ENCODE measurements at regions not wholly inside any gene's neighbourhood (a gene's known extent, or its start where the extent isn't known, plus 50 kb on each side); places are given as distances from the start of the nearest gene placed in this dataset.

DNA sequence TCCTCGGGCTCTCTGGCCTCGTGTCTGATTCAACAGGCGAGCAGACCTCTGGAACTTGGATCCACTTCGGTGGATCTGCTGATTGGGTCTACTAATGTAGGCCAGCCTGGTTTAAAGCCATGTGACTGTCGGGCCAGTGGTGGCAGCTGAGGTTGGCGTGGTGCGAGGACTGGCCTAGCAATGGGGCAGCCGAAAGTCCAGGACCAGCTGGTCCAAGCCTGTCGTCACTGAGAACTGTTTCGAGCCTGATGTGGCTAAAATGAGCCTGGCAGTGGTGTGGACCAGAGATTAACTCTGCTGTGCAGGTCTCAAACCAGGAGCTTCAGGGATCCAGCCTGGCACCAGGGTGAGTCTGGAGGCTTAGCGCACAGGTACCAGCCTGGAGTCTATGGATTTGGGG is 56.4 kb upstream of the ROBO1 start:
- DNase-seq (ENCODE audit: extremely low spot score) = no peak
- POLR2A ChIA-PET = no interaction called here
- CTCF ChIA-PET = interaction anchor here (1.0 kb wide), 1 partner anchor 14 kb away, joined by 3 read pairs; no protein-coding TSS in a partner anchor
- TF ChIP-seq, protein P1, sequence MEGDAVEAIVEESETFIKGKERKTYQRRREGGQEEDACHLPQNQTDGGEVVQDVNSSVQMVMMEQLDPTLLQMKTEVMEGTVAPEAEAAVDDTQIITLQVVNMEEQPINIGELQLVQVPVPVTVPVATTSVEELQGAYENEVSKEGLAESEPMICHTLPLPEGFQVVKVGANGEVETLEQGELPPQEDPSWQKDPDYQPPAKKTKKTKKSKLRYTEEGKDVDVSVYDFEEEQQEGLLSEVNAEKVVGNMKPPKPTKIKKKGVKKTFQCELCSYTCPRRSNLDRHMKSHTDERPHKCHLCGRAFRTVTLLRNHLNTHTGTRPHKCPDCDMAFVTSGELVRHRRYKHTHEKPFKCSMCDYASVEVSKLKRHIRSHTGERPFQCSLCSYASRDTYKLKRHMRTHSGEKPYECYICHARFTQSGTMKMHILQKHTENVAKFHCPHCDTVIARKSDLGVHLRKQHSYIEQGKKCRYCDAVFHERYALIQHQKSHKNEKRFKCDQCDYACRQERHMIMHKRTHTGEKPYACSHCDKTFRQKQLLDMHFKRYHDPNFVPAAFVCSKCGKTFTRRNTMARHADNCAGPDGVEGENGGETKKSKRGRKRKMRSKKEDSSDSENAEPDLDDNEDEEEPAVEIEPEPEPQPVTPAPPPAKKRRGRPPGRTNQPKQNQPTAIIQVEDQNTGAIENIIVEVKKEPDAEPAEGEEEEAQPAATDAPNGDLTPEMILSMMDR (IDR thresholded peaks at IDR 0.05; ENCODE audit: control extremely low read depth, extremely low read depth, low read depth, missing control alignments) = no peak

DNA sequence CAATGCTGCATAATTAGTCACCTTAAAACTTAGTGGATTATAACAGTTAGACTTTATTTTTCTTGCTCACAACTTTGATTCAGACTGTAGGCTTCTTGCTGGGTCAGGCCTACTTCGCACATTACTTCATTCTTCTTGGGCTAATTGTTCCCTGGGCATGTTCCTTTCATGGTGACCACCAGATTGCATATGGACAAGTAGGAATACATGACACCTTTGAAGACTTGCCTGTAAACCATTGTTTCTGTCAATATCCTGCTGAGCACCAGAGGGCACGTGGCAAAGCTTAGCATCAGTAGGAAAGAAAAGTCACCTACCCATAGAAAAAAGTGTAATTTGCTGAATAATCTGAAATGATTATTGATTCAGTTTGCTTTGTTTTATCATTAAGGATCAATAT is 54.3 kb upstream of the ROBO1 start:
- ChIA-PET CTCF (no interaction called here), POLR2A (no interaction called here)
- DNase-seq (ENCODE audit: extremely low spot score) = no peak
- TF ChIP-seq, protein P1 (IDR thresholded peaks at IDR 0.05; ENCODE audit: control extremely low read depth, extremely low read depth, low read depth, missing control alignments) = no peak

DNA sequence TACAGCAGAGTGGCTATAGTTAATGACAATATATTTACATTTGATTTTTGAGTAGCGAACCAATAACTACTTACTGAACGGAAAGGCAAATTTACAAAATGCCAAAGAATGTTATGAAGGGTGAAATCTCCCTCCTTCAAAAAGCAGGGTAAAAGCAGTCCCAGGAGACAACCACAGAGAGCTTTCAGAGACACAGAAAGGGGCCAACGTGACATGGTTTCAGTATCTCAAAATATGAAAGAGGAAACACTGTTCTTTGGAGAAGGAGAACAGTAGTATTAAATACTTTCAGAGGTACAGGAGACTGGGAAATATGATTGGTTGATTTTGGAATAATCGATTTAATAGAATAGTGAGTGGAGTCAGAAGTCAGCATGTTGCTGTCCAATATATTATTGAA is 52.3 kb upstream of the ROBO1 start:
- TF ChIP-seq, protein P1 (IDR thresholded peaks at IDR 0.05; ENCODE audit: control extremely low read depth, extremely low read depth, low read depth, missing control alignments) = no peak
- CTCF ChIA-PET = no interaction called here
- POLR2A ChIA-PET = no interaction called here
- no peak for DNase-seq (ENCODE audit: extremely low spot score)

DNA sequence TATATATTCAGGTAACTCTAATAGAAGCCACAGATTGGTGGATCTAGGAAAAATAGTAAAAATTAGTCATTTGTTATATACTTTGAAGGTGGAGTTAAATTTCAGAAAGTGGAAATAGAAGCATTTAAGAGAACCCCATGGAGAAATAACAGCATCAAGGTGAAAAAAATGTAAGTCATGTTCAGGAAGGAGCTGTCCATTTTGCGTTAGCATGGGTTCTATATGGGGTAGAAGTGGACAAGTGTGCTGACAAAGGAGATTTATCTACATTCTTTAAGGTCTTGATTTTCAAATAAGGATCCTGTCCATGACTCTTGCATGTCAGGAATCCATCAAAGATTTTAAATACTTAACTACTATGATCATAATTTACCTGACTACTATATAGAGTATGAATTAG is 50.2 kb upstream of the ROBO1 start:
- POLR2A ChIA-PET = no interaction called here
- CTCF ChIA-PET = no interaction called here
- DNase-seq (ENCODE audit: extremely low spot score) = no peak
- TF ChIP-seq, protein P1 (IDR thresholded peaks at IDR 0.05; ENCODE audit: control extremely low read depth, extremely low read depth, low read depth, missing control alignments) = no peak
